B cell (primary cell): ENCODE measurements at regions not wholly inside any gene's neighbourhood (a gene's known extent, or its start where the extent isn't known, plus 50 kb on each side); places are given as distances from the start of the nearest gene placed in this dataset.

Experiments used
- ATAC-seq: fragments of 200-7000 bp; cut with Tn5 transposase; one replicate; pipeline ENCODE4 v1.10.0; 2021; ENCODE audit warnings: low read depth, mild to moderate bottlenecking, moderate number of reproducible peaks, moderate library complexity
- CTCF ChIA-PET: fragments of 350-600 bp; sonication (Branson Sonifier 250); formaldehyde crosslinking; loops from one replicate; lab custom pipeline; 2021; ENCODE audit warnings: antibody characterized with exemption, inconsistent platforms; lab: Charles Lee
- POLR2A ChIA-PET: fragments of 350-600 bp; sonication (Branson Sonifier 250); formaldehyde crosslinking; loops from one replicate; lab custom pipeline; 2021; ENCODE audit warnings: antibody characterized with exemption; lab: Charles Lee
- DNase-seq: peaks from one replicate; pipeline ENCODE4 v3.0.0; 2013
- H2AFZ ChIP-seq: 2 replicates; pipeline ENCODE4 v1.6.1; 2012; ENCODE audit warnings: mild to moderate bottlenecking, low read depth, low read length; ENCODE audit not compliant: insufficient read depth, poor library complexity, severe bottlenecking
- H3K27ac ChIP-seq, 2 donors: 1 replicate in 1 of 2; 2 replicates in 1 of 2; pipeline ENCODE4 v1.5.1; 2012 to 2013; ENCODE audit warnings: low read length in 2 of 2, mild to moderate bottlenecking in 2 of 2, moderate library complexity in 1 of 2
- H3K27me3 ChIP-seq, 4 experiments: fragments of 200-600 bp in 1 of 4; sonication (generic) in 1 of 4; replicated peaks in 1 of 4; 1 replicate in 2 of 4; 2 replicates in 2 of 4; pipeline versions ENCODE4 v1.6.1 to v1.7.0; 2013 to 2016; ENCODE audit warnings: low read length in 3 of 4, mild to moderate bottlenecking in 2 of 4, mixed read lengths in 1 of 4, moderate library complexity in 1 of 4; ENCODE audit not compliant: insufficient read depth in 4 of 4, control insufficient read depth in 3 of 4; ENCODE audit errors: control extremely low read depth in 1 of 4
- H3K36me3 ChIP-seq, 2 experiments: replicated peaks in 1 of 2; 1 replicate in 1 of 2; 2 replicates in 1 of 2; pipeline versions ENCODE4 v1.6.1 to v1.7.1; 2013; ENCODE audit warnings: low read length in 1 of 2; ENCODE audit not compliant: insufficient read depth in 2 of 2, control insufficient read depth in 1 of 2; ENCODE audit errors: control extremely low read depth in 1 of 2, extremely low read depth in 1 of 2
- H3K4me1 ChIP-seq, 2 donors: fragments of 200-600 bp in 1 of 2; sonication (generic) in 1 of 2; 1 replicate in 1 of 2; 2 replicates in 1 of 2; pipeline versions ENCODE4 v1.5.1 to v1.6.1; 2013 to 2017; ENCODE audit warnings: low read length in 2 of 2; ENCODE audit not compliant: control insufficient read depth in 2 of 2, insufficient read depth in 2 of 2
- H3K4me2 ChIP-seq: replicated peaks from 2 replicates; pipeline ENCODE3; 2012; ENCODE audit warnings: mild to moderate bottlenecking, low read depth, low read length; ENCODE audit not compliant: poor library complexity, severe bottlenecking
- H3K4me3 ChIP-seq, 5 experiments: fragments of 200-600 bp in 1 of 5; sonication (generic) in 1 of 5; 1 replicate in 3 of 5; 2 replicates in 2 of 5; pipeline versions ENCODE4 v1.5.1 to v1.7.0; 2011 to 2016; ENCODE audit warnings: low read length in 4 of 5, mild to moderate bottlenecking in 4 of 5, low read depth in 2 of 5, control low read depth in 1 of 5, moderate library complexity in 1 of 5; ENCODE audit not compliant: insufficient read depth in 1 of 5; ENCODE audit errors: control extremely low read depth in 1 of 5, extremely low read depth in 1 of 5
- H3K79me2 ChIP-seq: fragments of 200-600 bp; sonication (generic); one replicate; pipeline ENCODE4 v1.6.0; 2016; ENCODE audit warnings: low read length; ENCODE audit not compliant: control insufficient read depth, insufficient read depth
- H3K9ac ChIP-seq: fragments of 200-600 bp; sonication (generic); 2 replicates; pipeline ENCODE4 v1.6.1; 2017; ENCODE audit warnings: mild to moderate bottlenecking, low read length, moderate library complexity
- H3K9me3 ChIP-seq, 3 donors: one replicate each; pipeline versions ENCODE4 v1.6.1 to v1.7.1; 2013; ENCODE audit warnings: low read length in 2 of 3; ENCODE audit not compliant: control insufficient read depth in 2 of 3, insufficient read depth in 1 of 3; ENCODE audit errors: control extremely low read depth in 1 of 3
- H4K20me1 ChIP-seq: 2 replicates; pipeline ENCODE4 v1.6.0; 2012; ENCODE audit warnings: mild to moderate bottlenecking, low read length; ENCODE audit not compliant: insufficient read depth, control insufficient read depth, poor library complexity, severe bottlenecking
- H3K27ac Mint-ChIP-seq: one replicate; pipeline ENCODE4 v1.8.0; 2021; ENCODE audit warnings: mixed read lengths
- H3K27me3 Mint-ChIP-seq: one replicate; pipeline ENCODE4 v1.8.0; 2021; ENCODE audit warnings: mixed read lengths
- H3K4me1 Mint-ChIP-seq: one replicate; pipeline ENCODE4 v1.8.0; 2021; ENCODE audit warnings: mixed read lengths
- H3K4me3 Mint-ChIP-seq: one replicate; pipeline ENCODE4 v1.8.0; 2021; ENCODE audit warnings: mixed read lengths
- H3K9me3 Mint-ChIP-seq: one replicate; pipeline ENCODE4 v1.8.0; 2022; ENCODE audit warnings: mixed read lengths; ENCODE audit not compliant: insufficient read depth
- CTCF ChIP-seq: fragments of 200-600 bp; IDR thresholded peaks from one replicate; pipeline ENCODE4 v1.8.0; 2022; ENCODE audit warnings: antibody characterized with exemption, mild to moderate bottlenecking
- EZH2 ChIP-seq: IDR thresholded peaks from 2 replicates; pipeline ENCODE4 v1.6.1; 2012; ENCODE audit warnings: borderline replicate concordance, low read depth, mild to moderate bottlenecking, moderate library complexity, low read length; ENCODE audit not compliant: insufficient read depth, poor library complexity, severe bottlenecking
- WGBS: methylation state at CpG from one replicate; pipeline ENCODE4 v1.1.5; 2013; ENCODE audit warnings: missing lambda C conversion rate; ENCODE audit not compliant: insufficient coverage; 5-methylcytosine and 5-hydroxymethylcytosine counted together
- intact Hi-C: fragments of 100-400 bp; cut with micrococcal nuclease; formaldehyde crosslinking; loops from one replicate; pipeline ENCODE4 v1.10.0; 2022

DNA sequence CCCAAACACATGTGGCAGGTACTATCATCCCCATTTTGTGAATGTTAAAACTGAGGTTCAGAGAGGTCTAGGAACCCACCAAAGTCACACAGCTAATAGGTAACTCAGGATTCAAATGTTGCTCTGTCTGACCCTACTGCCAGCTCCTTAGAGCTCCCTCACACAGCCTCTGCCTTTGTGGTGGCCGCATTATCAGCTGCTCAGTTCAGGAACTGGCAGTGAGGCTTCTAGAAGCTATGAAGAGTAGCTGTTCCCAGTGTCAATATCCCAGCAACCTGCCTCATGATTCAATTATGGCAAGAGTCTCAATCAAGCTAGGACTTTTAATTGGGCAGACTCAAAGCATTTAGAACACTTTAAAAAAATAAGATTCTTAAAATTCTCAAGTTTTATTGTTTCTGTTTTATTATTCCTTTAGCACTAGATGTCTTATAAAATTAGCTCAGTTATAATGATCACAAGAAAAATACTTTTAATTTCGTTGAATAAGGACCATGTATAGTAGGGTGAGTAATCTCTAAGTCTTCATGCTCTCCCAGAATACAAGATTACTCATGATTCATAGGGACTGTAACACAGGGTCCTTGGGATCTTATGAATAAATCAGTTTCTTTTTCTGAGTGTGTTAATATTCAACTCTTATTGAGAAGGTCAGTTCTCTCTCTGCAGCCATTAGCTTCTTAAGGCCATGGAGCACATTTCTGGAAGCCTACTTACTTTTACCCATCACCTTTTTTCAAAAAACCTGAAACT is 342.7 kb downstream of the RND3 start:
- no peaks in the 10 kb centered on the region for H3K79me2 ChIP-seq
- Mint-ChIP-seq H3K9me3 (peaks cover 3% of the 10 kb centered on the region), H3K27me3 (no peaks in the 10 kb centered on the region)

More for the DNA sequence above, 342.7 kb downstream of the RND3 start:
- no peak overlapping the region for H3K27ac Mint-ChIP-seq
- ChIA-PET CTCF (no interaction called here), POLR2A (no interaction called here)
- 86% methylated on average over 1 of the region's 2 CpGs for WGBS
- Histone ChIP-seq H3K27ac (no peak overlapping the region), H3K9ac (no peak overlapping the region), H2AFZ (no peak overlapping the region), H3K4me3 (no peak overlapping the region), H3K27me3 (no peaks in the 10 kb centered on the region), H3K4me2 (no peak overlapping the region), H3K9me3 (peaks cover 0 to 10% (median 3%) of the 10 kb centered on the region in 3 donors), H3K4me1 (no peaks in the 10 kb centered on the region), H3K36me3 (no peaks in the 10 kb centered on the region), H4K20me1 (no peaks in the 10 kb centered on the region)
- ATAC-seq (no peak), DNase-seq (no peak)
- intact Hi-C loops, result no loop called here
- TF ChIP-seq CTCF (no peak), EZH2 (no peak)
- no peak overlapping the region for H3K4me3 Mint-ChIP-seq
- no peaks in the 10 kb centered on the region for H3K4me1 Mint-ChIP-seq
